Transverse colon (tissue), 4 donors: ENCODE measurements at regions not wholly inside any gene's neighbourhood (a gene's known extent, or its start where the extent isn't known, plus 50 kb on each side); places are given as distances from the start of the nearest gene placed in this dataset.

Experiments used
- EP300 ChIP-seq: sonication (generic); formaldehyde crosslinking; IDR thresholded peaks from one replicate; pipeline ENCODE4 v1.6.1; 2017; ENCODE audit warnings: antibody characterized with exemption, low read depth
- POLR2AphosphoS5 ChIP-seq, 3 donors: sonication (generic); formaldehyde crosslinking; IDR thresholded peaks; one replicate each; pipeline ENCODE4 v1.6.1; 2016; ENCODE audit warnings: antibody characterized with exemption in 3 of 3
- TF ChIP-seq, protein P1 (sequence below), 5 experiments: fragments of 200-600 bp in 3 of 5; fragments of 450-650 bp in 2 of 5; sonication (generic) in 3 of 5; IDR thresholded peaks; 1 replicate in 2 of 5; 2 replicates in 3 of 5; pipeline ENCODE4 v1.5.1; 2016 to 2017; ENCODE audit warnings: antibody characterized with exemption in 5 of 5, inconsistent platforms in 3 of 5, mild to moderate bottlenecking in 2 of 5, moderate library complexity in 1 of 5

DNA sequence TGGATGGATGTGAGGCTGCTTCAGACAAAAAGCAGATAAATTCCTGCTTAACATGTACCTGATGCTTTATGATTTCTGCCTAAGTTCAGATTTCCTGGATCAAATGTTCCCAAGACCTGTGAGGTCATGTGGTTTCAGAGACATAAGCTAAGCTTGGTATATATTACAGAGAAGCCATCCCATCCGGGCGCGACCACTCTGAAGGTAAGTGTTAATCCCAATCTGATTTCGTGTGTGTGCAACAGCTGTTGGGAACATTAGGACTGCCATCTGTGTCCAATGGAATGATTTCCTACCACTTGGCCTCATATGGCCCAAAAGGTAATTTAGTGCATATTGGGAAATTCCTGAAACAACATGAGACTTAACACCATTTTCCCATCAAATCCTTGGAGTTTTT is 199.1 kb downstream of the HS3ST3B1 start:
- TF ChIP-seq, protein P1, sequence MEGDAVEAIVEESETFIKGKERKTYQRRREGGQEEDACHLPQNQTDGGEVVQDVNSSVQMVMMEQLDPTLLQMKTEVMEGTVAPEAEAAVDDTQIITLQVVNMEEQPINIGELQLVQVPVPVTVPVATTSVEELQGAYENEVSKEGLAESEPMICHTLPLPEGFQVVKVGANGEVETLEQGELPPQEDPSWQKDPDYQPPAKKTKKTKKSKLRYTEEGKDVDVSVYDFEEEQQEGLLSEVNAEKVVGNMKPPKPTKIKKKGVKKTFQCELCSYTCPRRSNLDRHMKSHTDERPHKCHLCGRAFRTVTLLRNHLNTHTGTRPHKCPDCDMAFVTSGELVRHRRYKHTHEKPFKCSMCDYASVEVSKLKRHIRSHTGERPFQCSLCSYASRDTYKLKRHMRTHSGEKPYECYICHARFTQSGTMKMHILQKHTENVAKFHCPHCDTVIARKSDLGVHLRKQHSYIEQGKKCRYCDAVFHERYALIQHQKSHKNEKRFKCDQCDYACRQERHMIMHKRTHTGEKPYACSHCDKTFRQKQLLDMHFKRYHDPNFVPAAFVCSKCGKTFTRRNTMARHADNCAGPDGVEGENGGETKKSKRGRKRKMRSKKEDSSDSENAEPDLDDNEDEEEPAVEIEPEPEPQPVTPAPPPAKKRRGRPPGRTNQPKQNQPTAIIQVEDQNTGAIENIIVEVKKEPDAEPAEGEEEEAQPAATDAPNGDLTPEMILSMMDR (IDR thresholded peaks at IDR 0.05): no peak
- TF ChIP-seq POLR2AphosphoS5 (IDR thresholded peaks at IDR 0.05) (no peak), EP300 (no peak)
